K562 (cell line): ENCODE measurements at regions not wholly inside any gene's neighbourhood (a gene's known extent, or its start where the extent isn't known, plus 50 kb on each side); places are given as distances from the start of the nearest gene placed in this dataset.

Source experiments
- ATAC-seq: fragments of 200-7000 bp; cut with Tn5 transposase; 3 replicates; pipeline ENCODE4 v1.9.1; 2020; ENCODE audit warnings: moderate library complexity
- BruUV-seq: library from RNA; stranded (reverse); fragments of 400-500 nt; replicated peaks from 2 replicates; lab custom pipeline; 2021; lab: Mats Ljungman, UMichigan
- CTCF ChIA-PET: fragments of 300-600 bp; formaldehyde crosslinking; extraction: SDS; loops from one replicate; lab custom pipeline; 2021; ENCODE audit warnings: low intra/inter-chr PET ratio; lab: Yijun Ruan, JAX
- POLR2A ChIA-PET: fragments of 300-600, 350-650 bp; sonication (Branson Sonifier 250); formaldehyde crosslinking; extraction: SDS; loops from one replicate; lab custom pipeline; 2021; ENCODE audit warnings: antibody characterized with exemption, inconsistent platforms; lab: Yijun Ruan, JAX
- DNase-seq, 4 experiments: peaks; one replicate each; pipeline versions ENCODE4 v3.0.0 to v3.0.0-alpha.2; 2011 to 2018; ENCODE audit warnings: low spot score in 3 of 4, mixed read lengths in 3 of 4; ENCODE audit errors: extremely low read depth in 1 of 4
- FAIRE-seq: peaks from 2 replicates; lab custom pipeline; 2011; peaks lifted over from hg19 to GRCh38; lab: Jason Lieb, UNC
- H2AFZ ChIP-seq: 2 replicates; pipeline ENCODE4 v1.6.0; 2011; ENCODE audit warnings: low read depth, low read length, control low read depth, inconsistent platforms
- H3K27ac ChIP-seq: fragments of 200-600 bp; 3 replicates; pipeline ENCODE4 v1.8.0; 2011; ENCODE audit warnings: low read depth, mild to moderate bottlenecking, control low read depth, inconsistent platforms, low read length, moderate library complexity, mixed read lengths; ENCODE audit errors: extremely low read depth
- H3K27me3 ChIP-seq, 2 experiments: fragments of 300-600 bp in 1 of 2; 2 replicates in 1 of 2; 3 replicates in 1 of 2; pipeline versions ENCODE4 v1.6.0 to v1.8.0; 2011; ENCODE audit warnings: inconsistent platforms in 2 of 2, low read length in 2 of 2, mild to moderate bottlenecking in 1 of 2, mixed read lengths in 1 of 2, moderate library complexity in 1 of 2; ENCODE audit not compliant: control insufficient read depth in 2 of 2, insufficient read depth in 2 of 2
- H3K36me3 ChIP-seq: fragments of 300-600 bp; 3 replicates; pipeline ENCODE4 v1.8.0; 2011; ENCODE audit warnings: mild to moderate bottlenecking, low read length, inconsistent platforms; ENCODE audit not compliant: control insufficient read depth, insufficient read depth
- H3K4me1 ChIP-seq, 2 experiments: fragments of 200-600 bp in 1 of 2; replicated peaks in 1 of 2; 2 replicates in 1 of 2; 3 replicates in 1 of 2; pipeline versions ENCODE4 v1.5.1 to v1.8.0; 2011; ENCODE audit warnings: inconsistent platforms in 2 of 2, low read length in 2 of 2, mild to moderate bottlenecking in 1 of 2, mixed read lengths in 1 of 2, moderate library complexity in 1 of 2; ENCODE audit not compliant: control insufficient read depth in 2 of 2, insufficient read depth in 2 of 2
- H3K4me2 ChIP-seq: 2 replicates; pipeline ENCODE4 v1.6.1; 2011; ENCODE audit warnings: low read length, control low read depth, inconsistent platforms, mixed read lengths; ENCODE audit not compliant: insufficient read depth
- H3K4me3 ChIP-seq: fragments of 200-600 bp; sonication (generic), shearing (Covaris generic); 2 replicates; pipeline ENCODE4 v1.5.1; 2016; ENCODE audit warnings: control low read depth, inconsistent platforms
- H3K79me2 ChIP-seq: fragments of 200-600 bp; 3 replicates; pipeline ENCODE4 v1.8.0; 2011; ENCODE audit warnings: low read length, inconsistent platforms; ENCODE audit not compliant: control insufficient read depth, insufficient read depth
- H3K9ac ChIP-seq, 2 experiments: 2 replicates each; pipeline versions ENCODE4 v1.6.0 to v1.6.1; 2011; ENCODE audit warnings: low read depth in 2 of 2, low read length in 2 of 2, control low read depth in 1 of 2, inconsistent platforms in 1 of 2, mild to moderate bottlenecking in 1 of 2, mixed read lengths in 1 of 2; ENCODE audit not compliant: insufficient read depth in 1 of 2
- H3K9me1 ChIP-seq: one replicate; pipeline ENCODE4 v1.6.0; 2011; ENCODE audit warnings: inconsistent platforms, mild to moderate bottlenecking, low read length, moderate library complexity; ENCODE audit not compliant: control insufficient read depth, insufficient read depth
- H3K9me3 ChIP-seq: replicated peaks from 2 replicates; pipeline ENCODE4 v1.5.1; 2011; ENCODE audit warnings: low read depth, low read length, inconsistent platforms; ENCODE audit not compliant: control insufficient read depth, insufficient read depth
- H4K20me1 ChIP-seq: replicated peaks from 2 replicates; pipeline ENCODE4 v1.6.1; 2011; ENCODE audit warnings: low read length, inconsistent platforms, mixed read lengths; ENCODE audit not compliant: control insufficient read depth, insufficient read depth
- AFF1 ChIP-seq, 2 experiments: fragments of 450-650 bp; IDR thresholded peaks; 2 replicates each; pipeline ENCODE4 v1.6.1; 2018; ENCODE audit warnings: mild to moderate bottlenecking in 2 of 2, low read depth in 1 of 2; ENCODE audit not compliant: partially characterized antibody in 2 of 2
- CBFA2T2 ChIP-seq: fragments of 450-650 bp; conservative IDR thresholded peaks from 2 replicates; pipeline ENCODE4 v1.6.1; 2017; ENCODE audit warnings: mild to moderate bottlenecking
- CBX2 ChIP-seq: fragments of 200-600 bp; sonication (generic); IDR thresholded peaks from one replicate; pipeline ENCODE4 v1.6.1; 2012; ENCODE audit warnings: mild to moderate bottlenecking, low read length, inconsistent platforms; ENCODE audit not compliant: insufficient read depth, poor library complexity, severe bottlenecking
- CEBPZ ChIP-seq: fragments of 150-350 bp; IDR thresholded peaks from 2 replicates; pipeline ENCODE4 v1.6.1; 2014; ENCODE audit warnings: low read depth, mild to moderate bottlenecking, low read length, borderline replicate concordance
- CHCHD3 ChIP-seq: fragments of 250-450 bp; sonication (Bioruptor Pico); IDR thresholded peaks from 2 replicates; pipeline ENCODE4 v2.1.2; 2022; ENCODE audit warnings: mild to moderate bottlenecking
- ELF1 ChIP-seq: fragments of 200-800 bp; sonication (Bioruptor generic); IDR thresholded peaks from 2 replicates; pipeline ENCODE4 v1.6.1; 2016; ENCODE audit warnings: missing genetic modification characterization, missing compliant biosample characterization
- HNRNPH1 ChIP-seq: fragments of 200-400 bp; formaldehyde crosslinking; optimal IDR thresholded peaks from 2 replicates; pipeline ENCODE3; 2017; ENCODE audit warnings: low read depth, mild to moderate bottlenecking, low read length, moderate library complexity
- NCOA4 ChIP-seq: fragments of 450-650 bp; IDR thresholded peaks from 2 replicates; pipeline ENCODE4 v1.6.1; 2018; ENCODE audit warnings: mild to moderate bottlenecking; ENCODE audit not compliant: partially characterized antibody
- ZNF184 ChIP-seq: sonication (generic); formaldehyde crosslinking; IDR thresholded peaks from 2 replicates; pipeline ENCODE4 v1.5.0; 2020; ENCODE audit warnings: missing genetic modification reagents
- ZNF3 ChIP-seq: fragments of 250-450 bp; sonication (Bioruptor Pico); IDR thresholded peaks from 2 replicates; pipeline ENCODE4 v1.5.0; 2021; ENCODE audit warnings: mild to moderate bottlenecking, moderate library complexity
- ZNF583 ChIP-seq: fragments of 250-450 bp; sonication (Bioruptor Pico); IDR thresholded peaks from 2 replicates; pipeline ENCODE4 v1.4.0; 2020
- ZNF707 ChIP-seq: fragments of 250-450 bp; sonication (Bioruptor Pico); conservative IDR thresholded peaks from 2 replicates; pipeline ENCODE4 v1.8.0; 2022; ENCODE audit warnings: inconsistent platforms, mild to moderate bottlenecking, moderate library complexity
- ZSCAN32 ChIP-seq: fragments of 450-650 bp; formaldehyde crosslinking; IDR thresholded peaks from 2 replicates; pipeline ENCODE4 v1.4.0; 2020; ENCODE audit warnings: mild to moderate bottlenecking, moderate library complexity
- WGBS: fragments of 100-300 bp; shearing (Covaris generic); methylation state at CpG from one replicate; pipeline ENCODE4 v1.1.6; 2016; ENCODE audit warnings: low coverage, mixed read lengths; ENCODE audit not compliant: insufficient coverage; ENCODE audit errors: missing lambda C conversion rate; 5-methylcytosine and 5-hydroxymethylcytosine counted together
- in situ Hi-C: fragments of 300-500 bp; cut with MboI; formaldehyde crosslinking; loops from 4 replicates; pipeline ENCODE4 v1.15.0; 2018; ENCODE audit warnings: inconsistent platforms, mixed read lengths
- intact Hi-C: fragments of 100-400 bp; cut with micrococcal nuclease; formaldehyde crosslinking; loops from 2 replicates; pipeline ENCODE4 v1.14.2; 2022

- TF ChIP-seq ZNF707 (CRISPR knock-in tag), result no peak
- TF ChIP-seq CBFA2T2, result no peak
- no peak for TF ChIP-seq CEBPZ
- no peak for TF ChIP-seq ZSCAN32
- TF ChIP-seq HNRNPH1, result no peak
- no peak for TF ChIP-seq CBX2
These were observed 621.9 kb upstream of the CTNND2 start (continued) for GRCh38 chr5:12526113-12526512.

- no peak overlapping the region for H3K4me3 ChIP-seq
- FAIRE-seq (no peak), ATAC-seq (no peak), DNase-seq (no peak)
- H3K4me1 ChIP-seq, result no peaks in the 10 kb centered on the region
- H3K9me3 ChIP-seq, result no peaks in the 10 kb centered on the region
- no peaks in the 10 kb centered on the region for H3K36me3 ChIP-seq
- H3K9ac ChIP-seq, result no peak overlapping the region
- no peak overlapping the region for H2AFZ ChIP-seq
- H3K27me3 ChIP-seq, result no peaks in the 10 kb centered on the region
- H3K4me2 ChIP-seq, result no peak overlapping the region
- H3K27ac ChIP-seq, result no peak overlapping the region
- CTCF ChIA-PET, result no interaction called here
- POLR2A ChIA-PET, result no interaction called here
- no peaks in the 10 kb centered on the region for H3K79me2 ChIP-seq
- no peaks in the 10 kb centered on the region for H3K9me1 ChIP-seq
- in situ Hi-C loops, result no loop called here
- no peaks in the 10 kb centered on the region for H4K20me1 ChIP-seq
- intact Hi-C loops, result no loop called here
- BruUV-seq, result no TSS peak
- WGBS, result under 1% methylated on average over 5 of the region's 5 CpGs
- TF ChIP-seq NCOA4, result no peak
- no peak for TF ChIP-seq AFF1 (IDR thresholded peaks at IDR 0.05; ENCODE audit: low read depth in 1 of 2, partially characterized antibody in 2 of 2)
- no peak for TF ChIP-seq ZNF583 (CRISPR knock-in tag)
- no peak for TF ChIP-seq ZNF3 (CRISPR knock-in tag)
- TF ChIP-seq ELF1, result no peak
- no peak for TF ChIP-seq CHCHD3 (CRISPR knock-in tag)
- TF ChIP-seq ZNF184 (CRISPR knock-in tag), result no peak
These were observed 617.9 kb upstream of the CTNND2 start for GRCh38 chr5:12522116-12522515.
